T-helper 2 cell (primary cell): ENCODE measurements at regions not wholly inside any gene's neighbourhood (a gene's known extent, or its start where the extent isn't known, plus 50 kb on each side); places are given as distances from the start of the nearest gene placed in this dataset.
A peak's percentile ranks its signal among the peaks of the same experiment; 100 is the strongest.
"Not testable (repeated sequence)": the region's sequence is repeated elsewhere in the genome, so short reads cannot be mapped to it uniquely, and the experiment has no call there.

Experiments
- DNase-seq, 5 experiments: peaks; one replicate each; pipeline versions ENCODE4 v3.0.0 to v3.0.0-alpha.2; 2012 to 2022

DNA sequence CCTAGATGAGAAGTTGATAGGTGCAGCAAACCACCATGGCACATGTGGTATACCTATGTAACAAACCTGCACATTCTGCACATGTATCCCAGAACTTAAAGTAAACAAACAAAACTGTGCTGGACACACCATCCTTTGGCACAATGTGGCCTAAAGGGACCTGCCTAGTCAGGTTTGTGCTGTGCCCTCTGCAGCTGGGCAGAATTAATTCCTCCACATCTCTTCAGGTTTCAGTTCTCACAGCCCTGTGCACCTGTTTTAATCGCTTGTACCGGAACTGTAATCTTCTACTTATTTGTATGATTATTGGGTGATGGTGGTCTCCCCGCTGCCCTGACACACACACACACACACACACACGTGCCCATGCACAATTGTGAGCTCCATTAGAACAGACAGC lies 252.7 kb downstream of the ACTR3B start:
- no peak for DNase-seq

DNA sequence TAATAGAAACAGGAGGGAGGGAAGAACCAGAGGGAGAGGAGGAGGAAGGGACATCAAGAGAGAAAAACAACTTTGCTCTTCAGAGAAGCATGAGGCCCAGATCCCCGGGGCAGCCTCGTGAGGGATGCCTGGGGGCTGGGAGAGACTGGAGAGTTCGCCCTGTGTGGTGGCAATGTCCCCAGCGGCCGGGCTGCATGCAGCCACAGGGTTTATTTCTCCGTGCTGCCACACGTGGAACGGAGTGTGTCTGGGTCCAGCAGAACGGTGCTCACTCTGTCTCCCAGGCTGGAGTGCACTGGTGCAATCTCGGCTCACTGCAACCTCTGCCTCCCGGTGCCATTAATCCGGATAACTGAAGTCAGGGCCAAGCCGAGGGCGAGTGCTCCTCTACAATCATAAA lies 257.7 kb downstream of the ACTR3B start:
- DNase-seq: no peak

DNA sequence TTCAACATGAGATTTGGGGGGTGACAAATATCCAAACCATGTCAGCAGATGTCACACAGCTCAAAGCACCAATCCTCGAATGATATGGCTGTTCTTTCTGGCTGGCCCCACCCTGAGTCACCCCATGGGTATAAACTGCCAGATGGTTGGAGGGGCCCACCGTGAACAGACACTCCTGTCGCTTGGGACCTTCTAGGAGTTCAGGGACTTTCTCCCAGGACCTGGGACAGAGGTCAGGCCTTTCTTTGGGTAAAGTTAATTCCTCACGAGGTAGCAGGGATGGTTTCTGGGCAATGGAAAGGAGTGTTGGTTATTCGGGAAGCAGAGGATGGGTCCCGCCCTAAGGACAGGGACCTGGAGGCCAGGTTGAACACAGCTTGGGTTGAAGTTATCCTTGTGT lies 262.0 kb downstream of the ACTR3B start:
- no peak for DNase-seq

DNA sequence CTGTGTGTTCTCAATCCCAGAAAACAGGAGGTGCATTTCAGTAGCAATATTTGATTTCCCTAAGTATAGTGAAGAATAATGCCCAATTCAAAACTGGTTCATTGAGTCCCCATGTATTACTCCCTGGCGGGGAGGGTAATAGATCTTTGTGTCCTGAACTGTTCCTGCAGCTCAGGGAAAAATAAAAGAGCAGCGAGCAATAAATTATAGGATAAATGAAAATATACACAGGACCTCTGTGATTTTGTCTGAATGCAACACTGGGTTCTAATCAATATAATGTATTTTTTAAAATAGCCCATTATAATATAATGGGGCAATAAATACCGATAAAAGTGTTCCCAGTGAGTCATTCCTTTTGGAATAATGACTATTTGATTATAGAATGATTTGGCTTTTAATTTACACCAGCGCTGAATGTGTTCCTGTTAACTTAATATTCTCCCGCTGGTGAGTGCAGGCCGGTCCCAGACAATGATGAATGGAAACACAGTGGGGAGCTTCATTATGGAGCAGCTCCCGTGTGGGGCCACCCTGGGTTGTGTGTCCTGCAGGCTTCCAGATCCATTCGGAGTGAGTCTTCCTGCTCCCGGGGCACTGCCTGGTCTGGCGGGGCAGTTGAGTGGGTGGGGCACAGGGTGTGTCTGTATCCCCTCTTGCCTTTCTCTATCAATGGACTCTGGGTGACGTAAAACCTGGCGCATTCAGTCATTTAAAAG lies 263.1 kb downstream of the ACTR3B start:
- no peak for DNase-seq

DNA sequence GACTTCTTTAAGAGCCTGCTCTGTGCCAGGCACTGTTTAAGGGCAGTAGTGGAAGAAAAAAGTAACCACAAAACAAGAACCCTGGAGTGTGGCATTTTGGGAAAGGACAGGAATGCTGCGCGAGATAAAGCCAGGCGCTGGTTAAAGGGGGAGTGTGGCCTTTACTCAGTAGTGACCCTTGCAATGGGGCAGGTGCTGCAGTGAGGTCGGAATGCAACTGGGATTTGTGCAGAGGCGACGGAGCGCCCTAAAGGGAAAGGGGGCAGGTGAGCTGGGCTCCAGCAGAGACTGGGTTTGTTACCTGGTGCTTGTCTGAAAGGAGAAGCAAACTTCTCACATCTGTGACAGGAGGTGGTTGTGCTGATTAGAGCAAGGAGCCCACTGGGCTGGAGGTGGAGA lies 263.6 kb downstream of the ACTR3B start:
- DNase-seq: no peak

DNA sequence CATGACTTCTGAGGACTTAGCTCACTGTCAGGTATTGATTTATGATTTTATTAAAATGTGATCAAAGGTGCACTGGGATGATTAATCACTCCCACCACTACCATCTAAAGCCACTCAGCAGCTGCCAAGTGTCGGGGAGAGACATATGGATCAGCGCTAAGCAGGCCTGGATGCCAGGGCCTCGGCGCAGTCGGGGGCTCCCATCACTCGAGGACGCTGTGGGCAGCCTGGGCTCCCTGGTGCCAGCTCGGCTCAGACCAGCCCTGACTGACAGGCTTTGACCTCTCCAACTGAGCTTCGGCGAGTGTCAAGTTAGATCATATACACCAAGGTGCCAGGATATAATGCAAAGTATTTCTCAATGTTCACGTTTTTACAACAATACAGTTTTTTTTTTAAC lies 267.7 kb downstream of the ACTR3B start:
- no peak for DNase-seq

DNA sequence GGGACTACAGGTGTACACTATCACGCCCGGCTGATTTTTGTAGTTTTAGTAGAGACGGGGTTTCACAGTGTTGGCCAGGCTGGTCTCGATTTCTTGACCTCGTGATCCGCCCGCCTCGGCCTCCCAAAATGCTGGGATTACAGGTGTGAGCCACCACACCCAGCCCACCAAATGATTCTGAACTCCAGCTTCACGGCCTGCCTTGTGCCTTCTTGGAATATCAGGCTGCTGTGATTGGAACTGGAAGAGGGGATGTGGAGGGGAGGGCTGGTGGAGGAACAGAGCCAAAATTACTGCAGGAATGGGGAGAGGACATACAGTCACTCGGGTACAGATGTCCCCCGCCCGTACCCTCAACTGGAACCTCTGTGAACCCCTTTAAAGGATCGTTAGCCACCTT lies 268.4 kb downstream of the ACTR3B start:
- DNase-seq: no peak

DNA sequence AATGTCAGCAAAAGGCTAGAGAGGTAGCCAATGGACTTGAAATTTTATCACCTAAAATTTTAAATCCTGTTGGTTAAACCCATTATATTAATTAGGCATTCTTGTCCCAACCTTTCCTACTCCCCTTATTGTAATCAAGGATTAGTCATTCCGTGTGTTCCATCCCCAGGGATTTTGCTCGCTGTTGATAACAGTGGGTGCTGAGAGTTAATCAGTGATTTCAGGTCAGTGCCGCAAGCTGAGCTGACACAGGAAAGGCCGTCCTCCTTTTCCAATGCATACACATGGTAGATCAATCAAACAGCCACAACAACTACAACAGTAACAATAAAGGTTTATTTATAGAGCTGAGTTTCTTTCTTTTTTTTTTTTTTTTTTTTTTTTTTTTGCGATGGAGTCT lies 271.4 kb downstream of the ACTR3B start:
- DNase-seq: no peak

DNA sequence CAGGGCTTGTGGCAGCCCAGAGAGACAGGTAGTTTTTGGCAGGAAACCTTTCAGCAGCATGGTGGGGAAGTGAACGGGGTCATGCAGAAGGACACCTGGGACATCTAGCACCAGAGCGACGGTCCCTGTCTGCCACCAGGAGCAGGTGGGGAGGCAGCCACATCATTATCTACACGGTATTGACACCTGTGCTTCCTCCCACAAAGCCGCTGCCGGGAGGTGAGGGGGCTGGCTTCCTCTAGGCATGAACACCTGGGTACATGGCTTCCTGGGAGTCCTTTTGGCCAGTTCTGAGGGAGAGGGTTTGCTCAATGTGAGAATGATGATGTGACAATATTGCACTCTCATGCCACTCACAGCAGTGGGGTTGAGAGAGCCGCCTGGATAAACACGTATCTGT lies 275.2 kb downstream of the ACTR3B start:
- no peak for DNase-seq

DNA sequence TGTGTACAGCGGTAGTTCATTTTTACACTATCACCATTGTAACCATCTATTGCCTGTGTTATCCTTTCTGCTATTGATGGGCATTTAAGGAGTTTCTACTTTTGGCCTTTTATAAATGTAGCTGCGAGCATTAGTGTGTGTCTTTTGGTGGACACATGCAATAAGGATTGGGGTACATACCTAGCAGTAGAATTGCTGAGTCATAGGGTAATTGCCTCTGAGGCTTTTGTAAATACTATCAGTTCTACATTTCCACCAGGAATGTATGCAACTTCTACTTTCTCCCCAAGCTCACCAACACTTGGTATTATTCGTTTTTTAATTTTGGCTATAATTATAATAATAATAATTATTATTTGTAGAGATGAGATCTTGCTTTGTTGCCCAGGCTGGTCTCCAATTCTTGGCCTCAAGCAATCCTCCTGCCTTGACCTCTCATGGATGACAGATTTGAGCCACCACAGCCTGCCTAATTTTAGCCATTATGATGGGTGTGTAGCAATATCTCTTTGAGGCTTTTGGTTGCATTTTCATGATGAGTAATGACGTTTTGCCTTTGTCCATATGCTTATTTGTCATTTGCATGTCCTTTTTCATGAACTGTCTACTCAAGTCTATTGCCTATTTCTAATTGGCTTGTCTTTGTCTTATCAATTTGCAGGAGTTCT lies 277.0 kb downstream of the ACTR3B start:
- DNase-seq: no peak

DNA sequence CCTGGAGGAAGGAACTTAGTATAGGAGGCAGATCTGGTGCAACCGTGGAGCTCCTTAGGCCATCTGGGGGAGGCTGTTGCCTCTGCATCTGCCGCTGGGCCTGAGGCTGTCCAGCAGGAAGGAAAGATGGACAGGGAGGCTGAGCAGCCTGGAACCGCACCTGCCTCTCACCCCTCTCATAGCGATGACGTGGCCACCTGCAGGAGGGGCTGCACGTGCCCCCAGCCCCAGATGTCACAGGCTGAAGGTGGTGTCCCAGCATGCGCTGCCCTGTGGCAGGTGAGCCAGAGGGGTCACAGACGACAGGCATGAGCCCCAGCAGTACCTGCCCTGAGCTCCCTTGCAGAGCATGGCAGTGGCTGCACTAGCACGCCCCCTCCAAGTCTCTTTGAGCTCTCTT lies 283.9 kb downstream of the ACTR3B start:
- no peak for DNase-seq

DNA sequence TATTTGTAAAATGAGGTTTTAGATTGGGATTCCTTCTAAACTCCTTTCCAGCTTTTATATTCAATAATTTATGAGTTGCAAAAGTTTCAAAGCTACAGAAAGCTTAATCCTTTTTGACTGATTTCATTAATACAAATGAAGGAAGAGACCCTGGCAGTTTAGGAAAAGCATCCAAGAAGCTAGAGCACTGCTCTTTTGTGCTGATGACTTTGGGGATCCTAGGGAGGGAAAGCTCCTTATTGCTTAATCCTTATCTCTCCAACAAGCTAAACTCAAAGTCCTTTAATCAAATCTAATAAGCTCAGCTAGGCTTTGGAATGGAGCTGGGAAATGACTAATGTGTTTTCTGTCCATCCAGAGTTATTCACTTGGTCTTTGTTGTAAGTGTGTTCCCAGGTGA lies 285.4 kb downstream of the ACTR3B start:
- no peak for DNase-seq

DNA sequence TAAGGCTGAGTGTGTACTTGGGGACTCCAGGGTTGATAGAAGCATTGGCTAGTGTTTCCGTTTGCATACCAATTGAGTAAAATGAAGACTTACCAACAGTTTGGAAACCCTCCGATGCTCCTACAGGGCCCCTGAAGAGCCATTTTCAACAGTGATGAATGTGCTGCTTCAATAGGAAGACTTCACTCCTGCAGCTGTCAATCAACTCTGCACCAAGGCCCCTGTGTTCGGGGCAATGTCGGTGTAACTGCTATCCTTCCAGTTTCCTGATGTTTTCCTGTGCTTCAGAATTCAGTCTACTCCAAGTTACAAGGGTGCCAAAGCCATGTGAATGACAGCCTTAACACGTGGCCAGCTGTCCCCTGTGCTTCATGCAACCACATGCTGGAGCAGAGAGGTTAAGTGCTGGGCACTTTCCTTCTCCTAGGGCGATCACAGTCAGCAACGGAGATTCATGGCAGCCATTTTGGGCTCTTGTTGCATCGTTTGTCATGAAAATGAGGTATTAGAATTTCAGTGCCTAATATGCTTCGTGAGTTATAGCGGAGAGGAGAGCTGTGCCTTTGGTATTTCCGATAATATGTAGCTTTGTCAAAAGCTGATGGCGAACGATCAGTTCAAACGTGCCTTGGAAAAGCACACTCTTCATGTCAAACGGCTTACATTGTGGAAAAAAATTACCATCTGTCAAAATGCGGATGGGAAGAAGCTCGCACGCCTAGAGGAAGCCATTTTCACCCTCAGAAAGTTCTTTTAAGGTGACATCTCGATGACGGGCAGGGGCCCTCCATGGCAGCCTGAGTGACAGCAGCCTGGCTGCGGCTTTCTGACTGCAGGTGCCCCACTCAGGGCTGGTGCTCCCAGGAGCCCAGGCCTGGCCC lies 287.8 kb downstream of the ACTR3B start:
- no peak for DNase-seq

DNA sequence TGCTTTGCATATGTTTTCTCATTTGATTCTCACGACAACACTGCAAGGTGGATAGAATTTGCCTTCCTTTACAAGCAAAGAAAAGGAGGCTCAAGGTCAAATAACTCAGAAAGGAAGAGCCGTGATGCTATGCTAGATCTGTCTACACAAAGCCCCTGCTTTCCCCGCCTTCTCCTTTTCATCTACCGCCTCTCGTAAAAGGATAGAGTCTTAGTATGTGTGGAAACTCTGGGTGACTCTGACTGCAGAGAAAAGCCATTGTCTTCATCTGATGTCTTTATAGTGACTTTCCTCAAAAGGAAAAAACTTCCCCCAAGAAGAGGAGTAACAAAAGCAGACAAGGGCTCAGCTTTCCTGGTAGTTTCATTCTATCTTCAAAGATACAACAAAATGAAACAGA lies 292.7 kb downstream of the ACTR3B start:
- DNase-seq: no peak

DNA sequence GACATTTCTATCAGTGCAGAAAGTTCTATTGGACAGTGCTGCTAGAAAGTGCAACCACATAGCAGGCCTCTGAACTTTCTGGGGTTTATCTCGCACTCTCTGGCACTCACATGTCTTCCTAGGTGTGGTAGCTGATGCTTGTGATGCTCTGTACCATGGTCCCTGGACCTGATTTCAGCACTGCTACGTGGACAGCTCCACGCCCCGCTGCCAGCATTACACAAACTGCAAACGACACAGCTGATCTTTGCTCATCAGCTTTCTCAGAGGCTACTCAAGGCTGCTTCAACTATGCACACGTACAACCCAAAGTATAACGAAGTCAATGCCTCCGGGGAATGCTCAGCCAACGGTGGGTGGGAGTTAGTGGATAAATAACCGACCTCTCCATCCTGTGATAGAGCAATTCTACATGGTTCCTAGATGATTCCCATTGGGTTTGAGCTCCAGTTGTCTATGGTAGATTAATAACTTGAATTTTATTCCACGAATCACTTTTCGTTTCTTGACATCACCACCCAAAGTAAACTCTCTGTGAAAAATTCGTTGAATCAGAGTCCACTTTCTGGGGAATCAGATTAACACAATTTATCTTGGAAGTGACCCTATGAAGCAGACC lies 302.5 kb downstream of the ACTR3B start:
- DNase-seq: peak in 1 of 5 experiments; percentile 17

DNA sequence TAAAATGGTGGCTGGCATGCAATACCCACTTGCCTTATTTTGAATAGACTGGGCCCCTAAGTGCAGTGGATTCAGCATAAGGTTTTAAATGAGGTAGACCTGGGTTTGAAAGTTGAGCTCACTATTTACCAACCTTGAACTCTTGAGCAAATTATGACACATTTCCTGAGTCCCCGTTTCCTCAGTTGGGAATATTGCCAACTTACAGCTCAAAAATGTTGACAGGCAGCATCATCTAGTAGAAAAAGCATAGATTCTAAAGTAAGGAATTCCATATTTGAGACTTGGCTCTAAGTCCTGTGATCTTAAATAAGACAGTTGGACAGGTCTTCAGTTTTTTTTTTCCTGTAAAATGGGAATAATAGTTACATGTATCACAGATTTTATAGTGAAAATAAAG lies 305.5 kb downstream of the ACTR3B start:
- DNase-seq: no peak

DNA sequence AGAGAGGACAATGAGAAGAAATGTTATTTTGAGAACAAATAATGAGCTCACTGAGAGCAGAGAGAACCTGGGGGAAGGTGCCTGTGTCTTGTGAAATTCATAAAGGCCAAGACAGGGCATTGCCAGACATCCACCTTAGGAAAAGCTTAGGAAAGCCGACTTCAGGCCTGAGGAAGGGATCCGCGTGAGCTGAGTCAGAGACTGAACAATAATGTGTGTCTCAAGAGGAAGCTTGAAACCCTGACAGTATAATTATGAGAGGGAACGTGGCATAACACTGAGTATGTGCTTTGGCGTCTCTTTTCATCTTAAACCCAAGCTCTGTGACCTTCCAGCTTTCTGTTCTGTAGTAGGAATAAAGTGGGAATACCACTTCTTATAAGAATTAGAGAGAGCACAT lies 307.2 kb downstream of the ACTR3B start:
- DNase-seq: no peak

DNA sequence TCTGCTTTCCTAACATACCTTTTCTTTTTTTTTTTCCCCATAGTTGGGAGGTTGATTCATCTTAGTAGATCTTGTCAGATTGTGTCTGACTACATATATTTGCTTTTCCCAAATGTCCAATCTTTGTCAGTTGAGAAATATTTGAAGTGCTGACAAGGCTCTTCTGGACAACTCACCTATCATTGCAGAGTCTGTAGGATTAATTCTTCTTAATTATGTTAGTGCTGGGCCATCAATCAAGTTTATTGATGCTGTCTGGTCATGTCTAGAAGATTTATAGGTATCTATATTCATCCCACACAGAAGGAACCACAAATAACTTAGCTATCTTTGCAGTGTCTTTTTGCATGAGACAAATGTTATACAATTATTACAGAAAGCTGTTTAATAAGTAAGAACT lies 310.6 kb downstream of the ACTR3B start:
- DNase-seq: no peak

DNA sequence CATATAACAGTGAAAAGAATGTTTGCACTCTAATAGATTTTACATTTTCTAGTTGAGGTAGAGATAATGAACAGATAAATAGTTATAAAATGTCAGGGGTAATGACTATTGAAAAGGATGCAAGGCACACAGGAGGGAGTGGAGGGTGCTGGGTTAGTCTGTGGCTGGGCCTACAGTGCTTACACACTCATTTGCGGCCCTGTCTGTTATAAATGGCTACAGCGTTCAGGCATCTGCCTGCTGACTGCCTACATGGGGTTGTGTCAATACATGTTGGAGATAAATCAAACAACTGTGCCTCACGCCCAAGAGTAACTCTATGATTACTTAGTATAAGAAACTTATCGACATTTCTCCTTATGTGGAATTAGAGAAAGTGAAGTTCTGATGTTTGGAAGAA lies 313.3 kb downstream of the ACTR3B start:
- DNase-seq: no peak

DNA sequence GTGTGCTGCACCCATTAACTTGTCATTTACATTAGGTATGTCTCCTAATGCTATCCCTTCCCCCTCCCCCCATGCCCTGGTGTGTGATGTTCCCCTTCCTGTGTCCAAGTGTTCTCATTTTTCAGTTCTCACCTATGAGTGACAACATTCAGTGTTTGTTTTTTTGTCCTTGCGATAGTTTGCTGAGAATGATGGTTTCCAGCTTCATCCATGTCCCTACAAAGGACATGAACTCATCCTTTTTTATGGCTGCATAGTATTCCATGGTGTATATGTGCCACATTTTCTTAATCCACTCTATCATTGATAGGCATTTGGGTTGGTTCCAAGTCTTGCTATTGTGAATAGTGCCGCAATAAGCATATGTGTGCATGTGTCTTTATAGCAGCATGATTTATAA lies 316.7 kb downstream of the ACTR3B start:
- not testable (repeated sequence) for DNase-seq

DNA sequence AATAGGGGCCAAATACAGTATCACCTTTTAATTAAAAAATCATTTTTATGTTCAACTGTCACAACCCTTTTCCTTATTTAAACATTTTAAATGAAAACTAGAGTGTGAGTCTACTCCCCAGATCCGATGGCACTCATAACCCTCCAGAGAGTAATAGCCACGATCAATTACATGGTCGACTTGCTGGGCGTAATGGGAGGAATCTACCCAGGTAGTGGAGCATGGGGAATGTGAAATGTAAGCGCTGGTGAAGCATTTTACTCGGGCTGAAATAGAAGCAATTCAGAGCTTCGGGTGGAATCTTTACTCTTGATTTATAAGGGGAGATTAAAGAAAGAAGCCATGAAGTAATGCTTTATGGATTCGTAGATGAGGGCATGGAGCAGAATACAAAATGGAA lies 321.9 kb downstream of the ACTR3B start:
- no peak for DNase-seq

DNA sequence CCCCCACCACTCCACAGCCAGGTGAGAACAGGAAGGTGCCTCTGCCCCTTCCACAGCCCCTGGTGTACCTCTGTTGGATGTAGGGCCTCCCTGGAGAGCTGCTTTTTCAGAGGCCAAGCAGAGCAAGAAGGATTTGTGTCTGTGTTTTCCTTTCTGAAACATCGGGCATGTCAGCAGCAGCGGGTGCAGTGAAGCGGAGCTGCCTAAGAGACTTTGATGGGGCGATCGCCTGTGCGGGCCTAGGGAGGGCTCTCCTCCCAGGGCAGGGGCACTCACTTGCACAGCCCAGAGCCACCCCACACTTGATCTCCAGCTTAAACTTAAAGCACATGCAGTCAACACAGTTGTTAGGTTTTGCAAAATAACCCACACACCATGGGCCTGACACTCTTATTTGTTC lies 324.7 kb downstream of the ACTR3B start:
- no peak for DNase-seq

DNA sequence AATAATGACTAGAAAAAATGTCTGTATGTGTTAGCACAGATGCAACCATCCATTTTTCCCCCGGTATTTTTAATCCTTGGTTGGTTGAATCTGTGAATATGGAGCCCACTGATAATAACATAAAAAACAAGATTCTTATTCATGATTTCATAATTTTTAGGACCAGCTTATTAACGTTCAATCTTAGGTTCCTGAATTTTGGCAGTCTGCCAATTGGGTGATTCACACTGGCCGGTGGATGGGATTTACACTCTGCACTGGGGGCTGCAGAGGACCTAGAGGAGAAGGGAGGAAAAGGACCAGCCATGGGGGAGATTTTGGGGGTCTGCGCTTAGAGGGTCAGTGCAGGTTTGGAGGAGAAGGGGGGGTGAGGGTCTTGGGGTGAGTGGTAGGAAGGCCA lies 327.9 kb downstream of the ACTR3B start:
- no peak for DNase-seq
